SK-N-SH (cell line): ENCODE measurements at regions not wholly inside any gene's neighbourhood (a gene's known extent, or its start where the extent isn't known, plus 50 kb on each side); places are given as distances from the start of the nearest gene placed in this dataset.

ENCODE experiments used
- CTCF ChIA-PET: fragments of 300-600, 350-600 bp; formaldehyde crosslinking; extraction: SDS; loops from one replicate; lab custom pipeline; 2021; lab: Yijun Ruan, JAX
- POLR2A ChIA-PET: fragments of 350-600 bp; sonication (Branson Sonifier 250); formaldehyde crosslinking; extraction: SDS; loops from one replicate; lab custom pipeline; 2020; ENCODE audit warnings: antibody characterized with exemption, inconsistent platforms; lab: Yijun Ruan, JAX
- DNase-seq: peaks from one replicate; pipeline ENCODE4 v3.0.0; 2012
- H2AFZ ChIP-seq: fragments of 200-600 bp; sonication (generic); 2 replicates; pipeline ENCODE4 v1.8.1; 2016; ENCODE audit warnings: antibody characterized with exemption, mild to moderate bottlenecking, low read depth
- H3F3A ChIP-seq: fragments of 200-600 bp; sonication (generic); replicated peaks from 2 replicates; pipeline ENCODE3; 2016; ENCODE audit warnings: antibody characterized with exemption, mild to moderate bottlenecking; ENCODE audit not compliant: insufficient read depth
- H3K27ac ChIP-seq, 2 experiments: fragments of 200-500 bp in 1 of 2; fragments of 200-600 bp in 1 of 2; sonication (Bioruptor generic) in 1 of 2; sonication (generic), shearing (Covaris generic) in 1 of 2; 2 replicates each; pipeline versions ENCODE4 v1.5.1 to v1.6.1; 2014 to 2016; ENCODE audit warnings: low read depth in 2 of 2, inconsistent platforms in 1 of 2, low read length in 1 of 2, mild to moderate bottlenecking in 1 of 2, mixed read lengths in 1 of 2
- H3K27me3 ChIP-seq: fragments of 200-600 bp; sonication (generic), shearing (Covaris generic); 2 replicates; pipeline ENCODE4 v1.6.1; 2016; ENCODE audit warnings: mixed run types; ENCODE audit not compliant: insufficient read depth
- H3K36me3 ChIP-seq, 2 experiments: fragments of 200-500 bp in 1 of 2; fragments of 200-600 bp in 1 of 2; sonication (Bioruptor generic) in 1 of 2; sonication (generic) in 1 of 2; replicated peaks in 1 of 2; 2 replicates each; pipeline versions ENCODE3 to v1.5.1; 2014 to 2016; ENCODE audit warnings: low read length in 1 of 2, mild to moderate bottlenecking in 1 of 2; ENCODE audit not compliant: insufficient read depth in 2 of 2, control insufficient read depth in 1 of 2
- H3K4me1 ChIP-seq, 2 experiments: fragments of 200-500 bp in 1 of 2; fragments of 200-600 bp in 1 of 2; sonication (Bioruptor generic) in 1 of 2; sonication (generic), shearing (Covaris generic) in 1 of 2; 2 replicates each; pipeline versions ENCODE4 v1.5.1 to v1.6.1; 2014 to 2016; ENCODE audit warnings: low read depth in 1 of 2, low read length in 1 of 2, mixed run types in 1 of 2; ENCODE audit not compliant: insufficient read depth in 2 of 2, control insufficient read depth in 1 of 2
- H3K4me2 ChIP-seq: fragments of 200-600 bp; sonication (generic), shearing (Covaris generic); 2 replicates; pipeline ENCODE4 v1.6.1; 2017; ENCODE audit warnings: mixed run types
- H3K4me3 ChIP-seq, 2 experiments: fragments of 200-500 bp in 1 of 2; fragments of 200-600 bp in 1 of 2; sonication (Bioruptor generic) in 1 of 2; sonication (generic), shearing (Covaris generic) in 1 of 2; 2 replicates each; pipeline versions ENCODE4 v1.5.1 to v1.8.1; 2014 to 2016; ENCODE audit warnings: low read depth in 2 of 2, inconsistent platforms in 1 of 2, low read length in 1 of 2, mild to moderate bottlenecking in 1 of 2, mixed read lengths in 1 of 2, moderate library complexity in 1 of 2
- H3K79me2 ChIP-seq: fragments of 200-600 bp; sonication (generic); 2 replicates; pipeline ENCODE4 v1.8.1; 2017; ENCODE audit warnings: mild to moderate bottlenecking; ENCODE audit not compliant: insufficient read depth
- H3K9ac ChIP-seq: fragments of 200-600 bp; sonication (generic); 2 replicates; pipeline ENCODE4 v1.6.1; 2017; ENCODE audit warnings: mixed run types
- H3K9me2 ChIP-seq: fragments of 200-600 bp; sonication (generic); 2 replicates; pipeline ENCODE4 v1.6.1; 2017; ENCODE audit warnings: mixed run types
- H3K9me3 ChIP-seq: fragments of 200-600 bp; sonication (generic); 2 replicates; pipeline ENCODE4 v1.6.1; 2017; ENCODE audit warnings: mixed run types, mild to moderate bottlenecking, moderate library complexity
- H4K20me1 ChIP-seq: fragments of 200-600 bp; sonication (generic); 2 replicates; pipeline ENCODE4 v1.6.1; 2017; ENCODE audit warnings: mild to moderate bottlenecking, mixed run types; ENCODE audit not compliant: insufficient read depth
- EP300 ChIP-seq, 2 experiments: IDR thresholded peaks; 2 replicates each; pipeline versions ENCODE4 v1.4.0 to v1.6.1; 2012; ENCODE audit warnings: borderline replicate concordance in 1 of 2, low read depth in 1 of 2, low read length in 1 of 2
- GATA2 ChIP-seq: sonication (generic); formaldehyde crosslinking; IDR thresholded peaks from 2 replicates; pipeline ENCODE4 v1.5.0; 2020; ENCODE audit warnings: mild to moderate bottlenecking, missing genetic modification reagents
- MEF2A ChIP-seq: IDR thresholded peaks from 2 replicates; pipeline ENCODE4 v1.4.0; 2012; ENCODE audit warnings: low read depth, borderline replicate concordance
- MXI1 ChIP-seq: IDR thresholded peaks from 2 replicates; pipeline ENCODE4 v1.6.1; 2012; ENCODE audit warnings: mild to moderate bottlenecking, low read depth, low read length, improper control_type of control experiment
- NRF1 ChIP-seq: IDR thresholded peaks from 2 replicates; pipeline ENCODE4 v1.6.1; 2012; ENCODE audit warnings: low read depth, mild to moderate bottlenecking, low read length
- POLR2AphosphoS5 ChIP-seq: IDR thresholded peaks from 2 replicates; pipeline ENCODE4 v1.6.1; 2012; ENCODE audit warnings: low read depth, low read length
- RAD21 ChIP-seq: IDR thresholded peaks from 2 replicates; pipeline ENCODE4 v1.6.1; 2012; ENCODE audit warnings: mild to moderate bottlenecking, low read length
- TCF12 ChIP-seq: IDR thresholded peaks from 2 replicates; pipeline ENCODE4 v1.4.0; 2012
- TEAD4 ChIP-seq: IDR thresholded peaks from 2 replicates; pipeline ENCODE4 v1.4.0; 2012; ENCODE audit warnings: mild to moderate bottlenecking, borderline replicate concordance; ENCODE audit not compliant: insufficient read depth
- WGBS: methylation state at CpG from one replicate; pipeline ENCODE4 v1.1.6; 2017; ENCODE audit warnings: low lambda C conversion rate; 5-methylcytosine and 5-hydroxymethylcytosine counted together
- small RNA-seq, 7 experiments: library from RNA; depleted of rRNA; stranded (forward); fragments of <200 nt; gene quantifications; one replicate each; pipeline ENCODE3, GENCODE V24; 2012

DNA sequence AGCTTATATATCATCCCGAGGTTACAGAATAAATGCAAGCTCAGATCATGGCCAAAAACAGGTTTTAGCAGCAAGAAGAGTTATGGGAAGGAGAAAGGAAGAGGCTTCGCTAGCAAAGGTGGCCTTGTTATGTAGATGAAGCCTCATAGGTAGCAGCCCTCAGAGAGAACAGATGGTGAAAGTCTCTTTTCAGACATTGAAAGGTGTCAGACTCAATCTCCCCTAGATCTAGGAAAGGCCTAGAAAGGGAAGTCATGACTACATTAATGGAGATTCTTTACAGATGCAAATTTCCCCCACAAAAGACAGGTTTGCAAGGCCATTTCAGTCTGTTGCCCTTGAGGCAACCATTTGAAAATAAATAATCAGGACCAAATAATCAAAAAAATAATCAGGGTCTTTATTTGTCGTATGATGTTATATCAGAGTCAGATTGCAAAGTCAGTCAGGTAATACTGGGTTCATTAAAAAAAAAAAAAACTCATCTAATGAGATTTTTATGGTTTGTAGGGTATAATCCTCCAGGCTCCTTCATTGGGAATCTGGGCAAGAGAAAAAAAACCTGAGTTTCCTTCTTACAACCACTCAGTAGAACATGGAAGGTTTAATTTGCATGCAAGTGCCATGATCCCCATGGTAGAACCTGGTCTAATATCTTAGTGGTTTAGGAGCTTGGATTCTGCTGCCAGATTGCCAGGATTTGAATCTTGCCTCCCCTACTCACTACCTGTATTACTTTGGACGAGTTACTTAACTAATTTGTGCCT, 50.8 kb upstream of the HTR2A start:
- whole genome bisulfite sequencing = 15% methylated on average over 4 of the region's 4 CpGs
- H3K9me3 ChIP-seq = no peaks in the 10 kb centered on the region
- H3K4me1 ChIP-seq = no peaks in the 10 kb centered on the region; a peak in 1 of 4 replicates
- no peaks in the 10 kb centered on the region for H3K36me3 ChIP-seq
- no peaks in the 10 kb centered on the region for H3K9me2 ChIP-seq
- CTCF ChIA-PET = no interaction called here
- H3K27ac ChIP-seq = no peak overlapping the region
- H3K27me3 ChIP-seq = no peaks in the 10 kb centered on the region
- no peak overlapping the region for H2AFZ ChIP-seq
- H3K4me3 ChIP-seq = no peak overlapping the region
- H3K79me2 ChIP-seq = no peaks in the 10 kb centered on the region
- H3F3A ChIP-seq = no peaks in the 10 kb centered on the region
- TF ChIP-seq TCF12 (no peak), NRF1 (no peak), POLR2AphosphoS5 (no peak), GATA2 (CRISPR knock-in tag) (no peak), MXI1 (no peak), RAD21 (no peak), EP300 (IDR thresholded peaks at IDR 0.05; ENCODE audit: borderline replicate concordance in 1 of 2, low read depth in 1 of 2, low read length in 1 of 2) (no peak), TEAD4 (no peak), MEF2A (no peak)
- no peak overlapping the region for H3K9ac ChIP-seq
- no peak overlapping the region for H3K4me2 ChIP-seq
- H4K20me1 ChIP-seq = no peaks in the 10 kb centered on the region
- POLR2A ChIA-PET = no interaction called here
- no peak for DNase-seq

Small RNA genes lying in the stretch of these regions (small RNA-seq; reads per million reads assigned to genes)
- 0 reads per million in 7 experiments for gene GNG5P5
- gene RN7SL700P = 0 to 8.3 (median 0) reads per million in 7 experiments
